Liver (tissue), 7 donors: ENCODE measurements at regions not wholly inside any gene's neighbourhood (a gene's known extent, or its start where the extent isn't known, plus 50 kb on each side); places are given as distances from the start of the nearest gene placed in this dataset.

Experiments used
- DNase-seq: peaks from one replicate; pipeline ENCODE4 v3.0.0-alpha.2; 2017; ENCODE audit warnings: low spot score
- H3K27ac ChIP-seq, 2 donors: one replicate each; pipeline ENCODE4 v1.7.0; 2013; ENCODE audit warnings: inconsistent platforms in 2 of 2, low read length in 2 of 2, control low read depth in 1 of 2, low read depth in 1 of 2, mild to moderate bottlenecking in 1 of 2
- H3K27me3 ChIP-seq, 4 donors: one replicate each; pipeline versions ENCODE4 v1.6.1 to v1.7.0; 2013; ENCODE audit warnings: low read length in 3 of 4, inconsistent platforms in 1 of 4, mild to moderate bottlenecking in 1 of 4, moderate library complexity in 1 of 4; ENCODE audit not compliant: control insufficient read depth in 4 of 4, insufficient read depth in 4 of 4
- H3K36me3 ChIP-seq, 4 donors: one replicate each; pipeline versions ENCODE4 v1.6.1 to v1.7.0; 2013; ENCODE audit warnings: low read length in 3 of 4, mild to moderate bottlenecking in 3 of 4, low read depth in 1 of 4, moderate library complexity in 1 of 4; ENCODE audit not compliant: control insufficient read depth in 4 of 4, insufficient read depth in 3 of 4
- H3K4me1 ChIP-seq, 4 donors: one replicate each; pipeline versions ENCODE4 v1.6.1 to v1.7.0; 2013; ENCODE audit warnings: low read length in 3 of 4, mild to moderate bottlenecking in 3 of 4, moderate library complexity in 1 of 4; ENCODE audit not compliant: control insufficient read depth in 4 of 4, insufficient read depth in 4 of 4
- H3K4me3 ChIP-seq, 3 donors: one replicate each; pipeline versions ENCODE4 v1.6.1 to v1.7.0; 2013; ENCODE audit warnings: low read length in 3 of 3, control low read depth in 1 of 3, low read depth in 1 of 3, mild to moderate bottlenecking in 1 of 3
- H3K9ac ChIP-seq, 2 donors: one replicate each; pipeline ENCODE4 v1.7.0; 2013; ENCODE audit warnings: low read length in 2 of 2, mild to moderate bottlenecking in 2 of 2, moderate library complexity in 2 of 2, control low read depth in 1 of 2, low read depth in 1 of 2
- H3K9me3 ChIP-seq, 4 donors: one replicate each; pipeline versions ENCODE4 v1.6.1 to v1.7.0; 2013; ENCODE audit warnings: low read length in 3 of 4; ENCODE audit not compliant: control insufficient read depth in 4 of 4
- EGR1 ChIP-seq, 2 donors: IDR thresholded peaks; 2 replicates each; pipeline ENCODE4 v1.6.1; 2016 to 2018; ENCODE audit warnings: antibody characterized with exemption in 2 of 2, low read depth in 2 of 2
- FOXA1 ChIP-seq: IDR thresholded peaks from 2 replicates; pipeline ENCODE4 v1.6.1; 2016; ENCODE audit warnings: antibody characterized with exemption
- FOXA2 ChIP-seq: IDR thresholded peaks from 2 replicates; pipeline ENCODE4 v1.6.1; 2016; ENCODE audit warnings: antibody characterized with exemption
- GABPA ChIP-seq, 2 donors: IDR thresholded peaks in 1 of 2; conservative IDR thresholded peaks in 1 of 2; 2 replicates each; pipeline ENCODE4 v1.6.1; 2016; ENCODE audit warnings: antibody characterized with exemption in 2 of 2, mild to moderate bottlenecking in 1 of 2, moderate library complexity in 1 of 2
- HNF4A ChIP-seq, 2 donors: conservative IDR thresholded peaks; 2 replicates each; pipeline ENCODE4 v1.6.1; 2016; ENCODE audit warnings: antibody characterized with exemption in 2 of 2, mild to moderate bottlenecking in 2 of 2
- HNF4G ChIP-seq: IDR thresholded peaks from 2 replicates; pipeline ENCODE4 v1.6.1; 2016; ENCODE audit warnings: antibody characterized with exemption
- NR2F2 ChIP-seq: IDR thresholded peaks from 2 replicates; pipeline ENCODE4 v1.6.1; 2016; ENCODE audit warnings: antibody characterized with exemption
- RAD21 ChIP-seq, 2 donors: IDR thresholded peaks; 2 replicates each; pipeline ENCODE4 v1.6.1; 2016; ENCODE audit warnings: antibody characterized with exemption in 2 of 2, mild to moderate bottlenecking in 2 of 2
- RXRA ChIP-seq, 2 donors: IDR thresholded peaks; 2 replicates each; pipeline ENCODE4 v1.6.1; 2017 to 2018; ENCODE audit warnings: antibody characterized with exemption in 2 of 2, mild to moderate bottlenecking in 1 of 2
- SP1 ChIP-seq: IDR thresholded peaks from 2 replicates; pipeline ENCODE4 v1.6.1; 2018; ENCODE audit warnings: antibody characterized with exemption, mild to moderate bottlenecking
- TAF1 ChIP-seq: conservative IDR thresholded peaks from 2 replicates; pipeline ENCODE4 v1.6.1; 2016; ENCODE audit warnings: antibody characterized with exemption, mild to moderate bottlenecking
- WGBS: extraction: QIAGEN DNeasy Blood & Tissue Kit; methylation state at CpG from one replicate; pipeline ENCODE4 v1.1.7; 2013; 5-methylcytosine and 5-hydroxymethylcytosine counted together
- TF ChIP-seq, protein P1 (sequence below): IDR thresholded peaks from 2 replicates; pipeline ENCODE4 v1.6.1; 2016; ENCODE audit warnings: antibody characterized with exemption
- TF ChIP-seq, protein P2 (sequence below): IDR thresholded peaks from 2 replicates; pipeline ENCODE4 v1.6.1; 2016; ENCODE audit warnings: antibody characterized with exemption
- TF ChIP-seq, protein P3 (sequence below): IDR thresholded peaks from 2 replicates; pipeline ENCODE4 v1.6.1; 2016; ENCODE audit warnings: antibody characterized with exemption, mild to moderate bottlenecking
- TF ChIP-seq, protein P4 (sequence below): IDR thresholded peaks from 2 replicates; pipeline ENCODE4 v1.6.1; 2016; ENCODE audit warnings: antibody characterized with exemption
- donor health status: healthy.
- donor health status: healthy.
- donor health status: healthy.
- donor health status: healthy.

DNA sequence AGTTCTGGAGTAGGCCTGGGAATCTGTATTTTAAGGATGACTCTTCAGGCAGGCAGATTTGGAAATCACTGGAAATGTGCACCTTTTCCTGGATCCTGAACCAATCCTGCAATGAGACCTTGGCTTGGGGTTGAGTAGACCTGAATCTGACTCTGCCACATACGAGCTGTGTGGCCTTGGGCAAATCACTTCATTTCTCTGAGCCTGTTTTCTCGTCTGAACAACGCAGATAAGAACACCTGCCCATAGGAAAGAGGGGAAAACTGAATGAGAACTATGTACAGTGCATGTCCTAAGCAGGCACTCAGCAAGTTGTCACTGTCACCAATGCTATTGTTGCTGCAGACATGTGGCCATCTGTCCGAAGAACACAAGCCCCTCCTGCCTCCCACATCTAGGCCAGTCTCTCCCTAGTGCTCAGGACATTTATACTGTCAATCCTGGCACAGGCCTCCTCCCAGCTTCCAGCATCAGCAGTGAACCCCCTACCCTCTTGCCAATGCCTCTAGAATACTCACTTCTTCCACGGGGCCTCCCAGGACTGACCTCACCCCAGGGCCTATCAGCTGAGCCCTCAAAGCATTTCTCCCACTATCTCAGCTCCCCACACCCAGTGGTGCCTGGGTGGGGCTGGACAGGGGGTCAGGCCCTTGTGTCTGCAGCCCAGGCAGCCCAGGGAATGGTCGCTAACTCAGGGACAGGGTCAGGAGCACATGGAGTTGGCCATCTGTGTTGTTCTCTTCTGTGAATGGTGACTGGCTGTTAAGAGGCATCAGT is 88.8 kb upstream of the ZBTB40 start:
- 61% methylated on average over 6 of the region's 6 CpGs for WGBS
- no peak overlapping the region for H3K27ac ChIP-seq
- TF ChIP-seq NR2F2 = no peak
- no peak for TF ChIP-seq SP1
- TF ChIP-seq, protein P1, sequence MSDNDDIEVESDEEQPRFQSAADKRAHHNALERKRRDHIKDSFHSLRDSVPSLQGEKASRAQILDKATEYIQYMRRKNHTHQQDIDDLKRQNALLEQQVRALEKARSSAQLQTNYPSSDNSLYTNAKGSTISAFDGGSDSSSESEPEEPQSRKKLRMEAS = no peak
- TF ChIP-seq GABPA (IDR thresholded peaks at IDR 0.05 in 1 of 2, conservative IDR thresholded peaks at IDR 0.05 in 1 of 2) = no peak
- TF ChIP-seq, protein P2, sequence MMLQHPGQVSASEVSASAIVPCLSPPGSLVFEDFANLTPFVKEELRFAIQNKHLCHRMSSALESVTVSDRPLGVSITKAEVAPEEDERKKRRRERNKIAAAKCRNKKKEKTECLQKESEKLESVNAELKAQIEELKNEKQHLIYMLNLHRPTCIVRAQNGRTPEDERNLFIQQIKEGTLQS = no peak
- no peak for TF ChIP-seq EGR1 (IDR thresholded peaks at IDR 0.05; ENCODE audit: low read depth in 2 of 2)
- TF ChIP-seq, protein P3, sequence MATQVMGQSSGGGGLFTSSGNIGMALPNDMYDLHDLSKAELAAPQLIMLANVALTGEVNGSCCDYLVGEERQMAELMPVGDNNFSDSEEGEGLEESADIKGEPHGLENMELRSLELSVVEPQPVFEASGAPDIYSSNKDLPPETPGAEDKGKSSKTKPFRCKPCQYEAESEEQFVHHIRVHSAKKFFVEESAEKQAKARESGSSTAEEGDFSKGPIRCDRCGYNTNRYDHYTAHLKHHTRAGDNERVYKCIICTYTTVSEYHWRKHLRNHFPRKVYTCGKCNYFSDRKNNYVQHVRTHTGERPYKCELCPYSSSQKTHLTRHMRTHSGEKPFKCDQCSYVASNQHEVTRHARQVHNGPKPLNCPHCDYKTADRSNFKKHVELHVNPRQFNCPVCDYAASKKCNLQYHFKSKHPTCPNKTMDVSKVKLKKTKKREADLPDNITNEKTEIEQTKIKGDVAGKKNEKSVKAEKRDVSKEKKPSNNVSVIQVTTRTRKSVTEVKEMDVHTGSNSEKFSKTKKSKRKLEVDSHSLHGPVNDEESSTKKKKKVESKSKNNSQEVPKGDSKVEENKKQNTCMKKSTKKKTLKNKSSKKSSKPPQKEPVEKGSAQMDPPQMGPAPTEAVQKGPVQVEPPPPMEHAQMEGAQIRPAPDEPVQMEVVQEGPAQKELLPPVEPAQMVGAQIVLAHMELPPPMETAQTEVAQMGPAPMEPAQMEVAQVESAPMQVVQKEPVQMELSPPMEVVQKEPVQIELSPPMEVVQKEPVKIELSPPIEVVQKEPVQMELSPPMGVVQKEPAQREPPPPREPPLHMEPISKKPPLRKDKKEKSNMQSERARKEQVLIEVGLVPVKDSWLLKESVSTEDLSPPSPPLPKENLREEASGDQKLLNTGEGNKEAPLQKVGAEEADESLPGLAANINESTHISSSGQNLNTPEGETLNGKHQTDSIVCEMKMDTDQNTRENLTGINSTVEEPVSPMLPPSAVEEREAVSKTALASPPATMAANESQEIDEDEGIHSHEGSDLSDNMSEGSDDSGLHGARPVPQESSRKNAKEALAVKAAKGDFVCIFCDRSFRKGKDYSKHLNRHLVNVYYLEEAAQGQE = no peak
- TF ChIP-seq, protein P4, sequence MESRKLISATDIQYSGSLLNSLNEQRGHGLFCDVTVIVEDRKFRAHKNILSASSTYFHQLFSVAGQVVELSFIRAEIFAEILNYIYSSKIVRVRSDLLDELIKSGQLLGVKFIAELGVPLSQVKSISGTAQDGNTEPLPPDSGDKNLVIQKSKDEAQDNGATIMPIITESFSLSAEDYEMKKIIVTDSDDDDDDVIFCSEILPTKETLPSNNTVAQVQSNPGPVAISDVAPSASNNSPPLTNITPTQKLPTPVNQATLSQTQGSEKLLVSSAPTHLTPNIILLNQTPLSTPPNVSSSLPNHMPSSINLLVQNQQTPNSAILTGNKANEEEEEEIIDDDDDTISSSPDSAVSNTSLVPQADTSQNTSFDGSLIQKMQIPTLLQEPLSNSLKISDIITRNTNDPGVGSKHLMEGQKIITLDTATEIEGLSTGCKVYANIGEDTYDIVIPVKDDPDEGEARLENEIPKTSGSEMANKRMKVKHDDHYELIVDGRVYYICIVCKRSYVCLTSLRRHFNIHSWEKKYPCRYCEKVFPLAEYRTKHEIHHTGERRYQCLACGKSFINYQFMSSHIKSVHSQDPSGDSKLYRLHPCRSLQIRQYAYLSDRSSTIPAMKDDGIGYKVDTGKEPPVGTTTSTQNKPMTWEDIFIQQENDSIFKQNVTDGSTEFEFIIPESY = no peak
- no peak for TF ChIP-seq RAD21 (IDR thresholded peaks at IDR 0.05)
- no peak for TF ChIP-seq RXRA (IDR thresholded peaks at IDR 0.05)
- TF ChIP-seq FOXA2 = no peak
- peak; percentile 54 for DNase-seq
- no peak overlapping the region for H3K9ac ChIP-seq
- H3K4me1 ChIP-seq = peaks cover 0 to 10% (median 5%) of the 10 kb centered on the region in 4 donors
- H3K9me3 ChIP-seq = no peaks in the 10 kb centered on the region
- peaks cover 0 to 3% (median 0%) of the 10 kb centered on the region in 4 donors for H3K27me3 ChIP-seq
- H3K4me3 ChIP-seq = no peak overlapping the region
- H3K36me3 ChIP-seq = no peaks in the 10 kb centered on the region

DNA sequence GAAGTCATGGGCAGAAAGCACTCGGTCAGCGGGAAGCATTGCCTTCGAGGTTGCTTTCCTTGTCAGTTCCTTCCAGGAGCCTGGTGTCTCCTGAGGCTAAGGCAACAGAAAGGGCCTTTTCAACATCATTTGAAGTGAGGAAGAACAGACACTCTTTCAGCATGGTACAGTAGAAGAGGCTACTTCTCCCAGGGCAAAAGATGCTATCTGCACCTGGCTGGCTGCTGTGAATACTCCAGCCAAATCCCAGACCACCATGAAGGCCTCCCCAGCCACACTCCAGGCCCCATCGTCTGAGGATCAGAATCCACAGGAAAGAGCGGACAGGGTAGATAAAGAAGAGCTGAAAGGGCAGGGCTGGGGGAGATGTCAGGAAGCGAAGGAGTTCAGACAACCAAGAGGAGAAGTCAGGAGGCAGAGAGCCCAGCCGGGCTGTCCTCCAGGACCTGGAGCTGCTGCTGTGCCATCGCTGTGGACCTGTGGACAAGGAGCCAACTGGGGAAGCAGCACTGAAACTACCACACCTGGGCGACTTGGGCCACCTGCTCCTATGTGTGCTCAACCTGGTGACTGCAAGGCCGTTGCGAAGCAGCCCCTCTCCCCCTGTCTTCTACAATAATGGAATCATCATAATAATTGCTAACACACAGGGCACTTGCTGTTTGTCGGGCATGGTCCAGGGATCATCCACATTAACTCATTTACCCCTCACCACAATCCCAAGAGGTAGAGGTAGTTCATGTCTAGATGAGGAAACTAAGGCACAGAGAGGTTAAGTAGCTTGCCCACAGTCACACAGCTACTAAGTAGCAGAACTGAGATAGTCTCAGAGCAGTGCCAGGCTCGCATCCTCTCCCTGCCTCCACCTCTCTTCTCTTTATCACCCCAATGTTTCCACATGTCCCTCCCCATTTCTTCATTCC is 88.0 kb upstream of the ZBTB40 start:
- DNase-seq = no peak
- no peaks in the 10 kb centered on the region for H3K9me3 ChIP-seq
- WGBS = 79% methylated on average over 13 of the region's 13 CpGs
- no peak overlapping the region for H3K9ac ChIP-seq
- no peak overlapping the region for H3K27ac ChIP-seq
- peaks cover 0 to 10% (median 5%) of the 10 kb centered on the region in 4 donors for H3K4me1 ChIP-seq
- no peaks in the 10 kb centered on the region for H3K36me3 ChIP-seq
- H3K4me3 ChIP-seq = no peak overlapping the region
- no peak for TF ChIP-seq RXRA (IDR thresholded peaks at IDR 0.05)
- TF ChIP-seq, protein P4 = no peak
- no peak for TF ChIP-seq FOXA1
- no peak for TF ChIP-seq HNF4G
- no peak for TF ChIP-seq TAF1
- TF ChIP-seq, protein P1 = no peak
- TF ChIP-seq FOXA2 = no peak
- no peak for TF ChIP-seq HNF4A (conservative IDR thresholded peaks at IDR 0.05)
- no peak for TF ChIP-seq NR2F2
- TF ChIP-seq RAD21 (IDR thresholded peaks at IDR 0.05) = no peak
- no peak for TF ChIP-seq EGR1 (IDR thresholded peaks at IDR 0.05; ENCODE audit: low read depth in 2 of 2)
- H3K27me3 ChIP-seq = peaks cover 0 to 3% (median 0%) of the 10 kb centered on the region in 4 donors
